Activated naive CD4-positive, alpha-beta T cell (primary cell): ENCODE measurements at regions not wholly inside any gene's neighbourhood (a gene's known extent, or its start where the extent isn't known, plus 50 kb on each side); places are given as distances from the start of the nearest gene placed in this dataset.

Experiments
- DNase-seq, 4 experiments: peaks; one replicate each; lab custom pipeline; 2025; lab: John Stamatoyannopoulos, UW

DNA sequence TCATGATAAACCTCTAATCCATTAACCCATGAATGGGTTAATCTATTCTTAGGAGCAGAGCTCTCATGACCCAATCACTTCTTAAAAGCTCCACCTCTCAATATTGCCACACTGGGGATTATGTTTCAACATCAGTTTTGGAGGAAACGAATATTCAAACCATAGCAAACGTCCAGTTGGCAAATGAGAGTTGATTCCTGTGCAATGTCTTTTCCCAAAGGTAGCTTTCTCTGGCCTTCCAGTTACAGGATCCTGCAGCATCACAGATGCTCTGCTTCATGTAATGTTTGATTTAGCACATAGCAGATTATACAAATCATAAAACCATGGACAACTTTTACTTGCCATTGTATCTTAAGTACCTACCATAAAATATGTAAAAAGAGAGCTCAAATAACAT is 481.0 kb downstream of the TNS1 start:
- no peak for DNase-seq

DNA sequence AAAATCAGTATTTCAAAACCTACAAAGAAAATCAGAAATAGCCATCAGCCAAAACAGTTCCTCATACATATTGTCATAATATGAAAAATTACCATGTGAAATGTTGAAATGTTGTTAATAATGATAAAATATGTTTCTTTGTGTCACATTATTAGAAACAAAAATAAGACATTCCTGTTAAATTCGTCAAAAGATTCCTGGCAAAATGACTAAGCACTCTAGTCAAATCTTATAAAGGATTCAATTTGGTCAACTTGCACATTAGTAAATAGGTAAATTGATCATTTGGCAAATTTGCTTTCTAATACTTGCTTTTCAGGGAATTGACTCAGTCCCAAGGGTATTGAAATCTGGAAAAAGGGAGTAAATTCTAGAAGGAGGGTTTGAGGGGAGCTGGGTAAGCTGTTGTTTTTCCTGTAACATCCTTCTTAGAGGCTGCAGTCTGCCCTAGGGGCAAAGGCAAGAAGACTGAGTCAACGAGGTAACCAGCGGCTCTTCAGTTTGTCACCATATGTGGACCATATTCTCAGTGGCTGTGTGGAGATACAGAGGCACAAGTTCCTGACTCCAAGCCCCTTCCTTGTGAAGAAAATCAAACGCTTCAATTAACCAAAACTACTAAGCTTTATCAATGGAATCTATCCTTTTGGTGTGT is 482.3 kb downstream of the TNS1 start:
- DNase-seq = no peak

DNA sequence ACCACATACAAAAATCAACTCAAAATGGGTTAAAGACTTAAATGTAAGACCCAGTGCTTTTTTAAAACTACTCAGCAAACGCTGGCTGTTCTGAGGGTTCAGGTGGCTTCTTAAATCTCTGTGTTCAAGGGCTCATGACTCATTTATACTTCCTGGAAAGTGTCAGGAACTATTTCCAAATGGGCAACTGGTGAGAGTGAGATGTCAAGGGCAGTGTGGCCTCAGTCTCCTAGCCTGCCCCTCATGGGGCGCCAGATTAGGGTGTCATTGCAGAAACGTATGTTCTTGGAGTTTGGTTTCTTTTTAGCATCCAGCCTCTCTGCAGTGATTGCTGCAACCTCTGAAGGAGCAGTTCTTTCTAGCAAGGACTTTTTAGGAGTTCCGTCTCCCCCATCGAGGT is 485.4 kb downstream of the TNS1 start:
- DNase-seq = no peak

DNA sequence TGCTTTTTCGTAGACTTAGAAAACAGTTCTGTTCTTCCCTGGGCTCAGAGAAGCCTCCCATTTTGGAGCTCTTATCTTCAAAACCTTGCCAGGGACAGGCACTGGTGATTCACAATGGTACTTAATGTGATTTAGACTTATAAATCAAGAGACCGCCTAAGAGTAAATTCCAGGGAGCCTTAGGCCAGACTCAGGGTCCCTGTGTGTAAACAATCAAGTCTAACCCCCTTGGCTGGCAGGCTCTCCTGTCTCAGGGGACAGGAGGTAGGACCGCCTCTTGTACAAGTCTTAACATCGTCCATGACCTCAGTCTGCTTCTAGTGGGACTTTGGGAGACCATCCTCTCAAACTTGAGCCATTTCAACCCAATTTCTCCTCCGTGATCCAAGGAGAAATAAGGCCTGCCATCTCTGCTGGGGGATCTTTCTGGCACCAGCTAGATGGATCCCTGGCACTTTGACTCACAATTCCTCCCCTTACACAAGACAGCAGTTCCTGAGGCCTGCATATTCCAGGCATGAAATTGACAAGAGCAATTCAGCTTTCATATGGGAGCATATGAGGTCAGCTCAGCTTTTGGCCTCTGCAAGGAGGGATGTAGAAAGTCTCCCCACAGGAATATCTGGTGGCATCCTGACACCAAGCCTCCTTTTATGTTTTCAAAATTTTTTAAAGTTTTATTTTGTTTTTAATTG is 487.0 kb downstream of the TNS1 start:
- DNase-seq = no peak

DNA sequence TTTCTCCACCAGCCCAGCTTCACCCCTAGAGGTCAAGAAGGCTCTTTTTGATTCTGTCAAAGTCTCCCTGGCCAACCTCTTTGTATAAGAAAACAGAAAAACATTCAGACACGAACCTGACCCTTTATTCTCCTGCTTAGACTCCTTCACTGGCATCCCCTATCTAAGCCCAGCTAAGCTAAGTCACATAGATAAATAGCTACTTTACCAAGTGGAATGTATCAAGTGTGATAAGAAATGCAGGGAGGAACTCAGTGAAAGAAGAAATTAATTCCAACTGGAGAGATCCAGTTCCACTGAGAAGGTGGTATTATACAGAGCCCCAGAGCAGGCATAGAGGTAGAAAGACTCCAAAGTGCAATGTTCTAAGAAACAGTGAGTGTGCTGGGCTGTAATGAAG is 489.5 kb downstream of the TNS1 start:
- no peak for DNase-seq

DNA sequence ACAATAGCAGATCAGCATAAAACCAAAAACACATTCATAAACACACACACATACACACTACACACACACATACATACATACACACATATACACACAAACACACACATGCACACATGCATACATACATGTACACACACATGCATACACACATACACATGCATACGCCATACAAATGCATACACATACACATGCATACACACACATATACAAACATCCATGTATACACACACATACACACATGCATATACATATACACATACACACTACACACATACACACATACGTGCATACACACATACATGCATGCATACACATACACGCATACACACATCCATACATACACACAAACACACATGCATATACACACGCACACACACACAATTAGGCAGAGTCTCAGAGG is 490.1 kb downstream of the TNS1 start:
- no peak for DNase-seq

DNA sequence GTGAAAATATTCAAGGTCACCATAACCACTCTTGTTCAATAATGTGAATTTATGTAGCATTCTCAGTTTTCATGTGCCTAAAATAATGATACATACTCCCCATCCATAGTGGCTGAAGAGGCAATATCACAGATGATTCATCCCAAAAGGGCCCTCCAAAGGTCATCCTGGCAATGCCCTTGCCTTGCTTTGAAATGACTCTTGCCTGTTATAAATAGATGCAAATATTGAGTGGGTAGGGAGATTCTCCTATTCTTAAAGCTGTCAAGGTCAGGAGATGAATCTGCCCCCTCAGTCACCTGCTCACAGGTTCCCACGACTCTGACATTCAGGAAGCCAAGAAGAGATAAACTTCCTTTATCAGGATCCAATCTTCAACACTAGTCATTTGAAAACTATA is 490.5 kb downstream of the TNS1 start:
- no peak for DNase-seq

DNA sequence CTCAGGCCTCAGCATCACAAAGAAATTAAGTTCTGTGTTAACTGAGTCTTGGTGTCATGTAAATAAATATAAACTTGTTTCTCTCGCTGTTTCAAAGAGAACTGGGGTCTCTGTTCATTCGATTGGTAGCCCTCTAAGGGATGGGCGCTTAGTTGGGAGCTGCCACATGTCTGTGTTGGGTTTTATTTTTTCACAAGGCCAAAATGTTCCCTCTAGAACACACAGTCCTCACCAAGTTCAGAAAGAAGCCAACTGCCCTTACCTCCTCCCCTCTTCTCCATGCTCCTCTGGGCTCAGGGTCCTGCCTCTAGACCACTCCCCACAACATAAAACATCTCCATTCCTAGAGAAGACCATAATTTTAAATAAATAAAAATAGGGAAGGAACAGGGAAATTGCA is 490.9 kb downstream of the TNS1 start:
- no peak for DNase-seq

DNA sequence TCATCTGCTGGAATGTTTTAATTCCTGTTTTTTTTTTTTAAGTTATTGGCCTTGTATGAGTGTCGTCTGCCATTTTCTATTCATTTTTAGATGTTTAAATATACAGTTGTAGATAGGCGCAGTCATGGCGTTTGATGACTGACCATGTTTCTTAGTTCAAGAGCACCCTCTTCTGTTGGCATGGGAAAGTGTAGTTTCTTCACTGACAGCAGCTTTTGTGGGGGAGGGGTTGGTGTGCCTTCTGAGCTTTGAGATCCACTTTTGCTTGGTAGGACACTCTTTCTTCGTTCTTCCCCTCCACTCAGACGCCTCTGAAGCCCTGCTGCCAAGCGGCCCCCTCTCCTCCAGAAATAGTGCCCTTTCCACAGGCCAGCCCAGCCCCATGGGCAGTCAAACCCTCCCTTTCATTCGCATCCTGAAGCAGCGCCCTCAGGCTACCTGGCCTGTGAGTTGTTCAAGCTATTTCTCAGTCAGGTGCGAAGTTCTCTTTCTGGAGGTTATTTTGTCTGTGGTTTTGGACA is 492.0 kb downstream of the TNS1 start:
- no peak for DNase-seq

DNA sequence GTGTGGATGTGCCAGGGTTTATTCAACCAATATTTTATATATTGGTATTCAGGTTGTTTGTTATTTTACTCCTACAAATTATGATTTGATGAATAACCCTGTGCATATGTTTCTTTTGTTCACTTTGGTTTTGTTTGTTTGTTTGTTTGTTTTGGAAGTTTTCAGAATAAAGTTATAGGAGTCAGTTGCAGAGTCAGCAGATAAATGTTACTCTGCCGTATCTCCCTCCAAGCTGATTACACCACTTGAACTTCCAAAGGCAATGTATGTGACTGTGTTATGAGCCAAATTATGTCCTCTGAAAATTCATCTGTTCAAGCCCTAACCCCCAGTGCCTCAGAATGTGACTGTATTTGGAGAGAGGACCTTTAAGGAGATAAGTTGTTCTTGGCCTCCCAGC is 497.5 kb downstream of the TNS1 start:
- DNase-seq = no peak

DNA sequence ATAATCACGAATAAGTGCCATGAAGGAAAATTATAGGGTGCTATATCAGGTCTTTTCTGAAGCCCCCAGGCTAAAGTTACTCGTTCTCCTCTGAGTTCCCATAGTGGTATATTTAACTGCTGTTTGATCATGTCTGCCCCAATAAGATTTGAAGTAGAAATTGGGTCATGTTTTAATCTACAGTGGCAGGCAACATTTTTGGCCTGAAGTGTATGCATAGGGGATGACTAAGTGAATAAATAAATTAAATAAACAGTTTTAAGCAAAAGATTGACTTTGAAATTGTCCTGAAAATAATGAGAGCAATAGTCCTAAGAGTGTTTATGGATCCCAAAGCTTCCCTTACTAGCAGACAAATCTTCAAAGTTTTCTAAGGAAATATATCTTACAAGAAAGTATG is 500.9 kb downstream of the TNS1 start:
- DNase-seq = no peak

DNA sequence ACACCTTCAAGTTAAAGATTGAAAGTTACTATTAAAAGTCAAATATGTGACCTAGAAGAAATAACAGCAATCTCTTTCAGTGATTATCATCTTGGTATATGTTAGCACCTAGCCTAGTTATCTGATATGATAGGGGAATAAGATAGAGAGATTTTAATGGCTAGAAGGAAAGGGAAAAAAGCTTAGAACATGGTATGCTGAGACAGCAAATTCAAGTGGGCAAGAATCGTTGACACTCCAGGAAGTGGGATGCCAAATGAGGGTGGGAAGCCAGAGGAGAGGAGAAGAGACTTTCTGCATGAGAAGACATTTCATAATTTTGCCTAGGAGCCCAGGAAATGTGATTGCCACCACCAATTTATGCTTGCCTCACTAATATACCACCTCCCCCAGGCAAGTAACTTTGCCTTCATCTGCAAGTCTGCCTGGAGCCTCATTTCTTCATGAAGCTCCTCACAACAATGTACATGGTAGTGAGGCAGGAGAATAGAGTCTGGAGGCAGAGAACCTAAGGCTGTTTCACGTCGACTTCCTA is 504.9 kb downstream of the TNS1 start:
- DNase-seq = no peak

DNA sequence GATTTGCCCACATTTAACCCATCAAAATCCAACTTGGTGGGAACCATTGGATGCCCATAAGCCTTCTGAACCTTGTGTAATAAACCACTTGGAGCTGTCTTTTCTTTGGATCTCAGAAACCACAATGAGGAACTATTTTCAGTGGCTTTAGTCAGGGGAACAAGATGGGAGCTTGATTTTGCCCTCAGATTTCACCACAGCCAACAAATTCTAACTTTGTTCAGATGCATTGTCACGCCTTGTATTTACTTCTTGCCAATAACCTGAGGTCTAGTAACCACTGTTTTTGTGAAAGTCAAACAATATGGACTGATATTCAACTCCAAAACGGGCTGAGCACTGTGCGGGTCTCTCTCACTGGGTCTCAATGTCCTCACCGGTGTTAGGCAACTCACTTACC is 508.2 kb downstream of the TNS1 start:
- DNase-seq = no peak

DNA sequence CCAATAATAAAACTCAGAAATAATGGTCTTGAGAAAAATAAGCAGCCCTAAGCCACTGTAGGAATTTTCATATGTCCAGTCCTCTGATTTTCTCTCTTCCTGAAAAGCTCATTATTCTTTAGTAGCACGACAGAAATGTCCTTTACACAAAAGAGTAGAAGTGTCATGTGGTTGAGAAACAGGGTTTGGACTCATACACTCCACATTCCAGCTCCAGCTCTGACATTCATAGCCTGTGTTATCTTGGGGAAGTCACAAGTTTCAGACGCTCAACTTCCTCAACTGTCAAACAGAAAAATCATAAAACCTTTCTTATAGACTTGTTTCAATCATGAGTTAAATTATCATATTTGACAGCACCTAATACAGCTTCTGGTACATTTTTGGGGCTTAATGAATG is 511.5 kb downstream of the TNS1 start:
- DNase-seq = no peak

DNA sequence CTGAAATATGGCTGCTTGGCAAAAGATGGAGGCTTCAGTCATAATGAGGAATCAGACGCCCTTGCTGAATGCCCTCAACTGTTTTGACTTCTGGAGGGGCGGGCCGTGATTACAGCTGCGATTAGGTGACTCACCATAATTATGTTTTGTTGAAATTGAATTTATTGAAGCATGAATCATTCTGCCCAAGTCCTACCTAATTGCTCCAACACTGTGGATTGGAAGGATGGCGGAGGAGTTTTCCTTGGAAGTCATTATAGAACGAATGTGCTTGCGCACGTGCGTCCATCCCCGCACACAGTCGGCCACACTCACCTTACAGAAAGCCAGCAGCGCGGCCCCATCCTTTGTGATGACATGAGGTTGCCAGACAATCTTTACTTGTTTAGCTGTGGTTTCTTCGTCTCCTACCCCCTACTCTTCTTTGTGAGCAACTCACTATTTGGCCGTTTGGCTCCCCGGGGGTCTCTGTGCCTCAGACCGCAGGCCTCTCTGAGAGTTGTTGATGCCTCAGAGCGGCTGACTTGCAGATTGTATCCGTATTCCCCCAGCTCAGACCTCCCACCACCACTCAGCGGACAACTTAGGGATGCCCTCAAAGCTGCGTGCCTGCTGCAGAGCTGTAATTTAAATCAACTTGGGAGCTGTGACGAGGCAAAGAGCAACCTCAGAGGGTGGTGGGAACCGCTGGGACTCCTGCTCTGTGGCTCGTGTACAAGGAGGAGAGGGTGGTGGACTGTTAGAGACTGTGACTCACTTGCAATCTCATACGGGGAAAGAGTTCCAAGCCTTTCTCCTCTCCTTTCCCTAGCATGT is 513.4 kb downstream of the TNS1 start:
- DNase-seq = no peak

DNA sequence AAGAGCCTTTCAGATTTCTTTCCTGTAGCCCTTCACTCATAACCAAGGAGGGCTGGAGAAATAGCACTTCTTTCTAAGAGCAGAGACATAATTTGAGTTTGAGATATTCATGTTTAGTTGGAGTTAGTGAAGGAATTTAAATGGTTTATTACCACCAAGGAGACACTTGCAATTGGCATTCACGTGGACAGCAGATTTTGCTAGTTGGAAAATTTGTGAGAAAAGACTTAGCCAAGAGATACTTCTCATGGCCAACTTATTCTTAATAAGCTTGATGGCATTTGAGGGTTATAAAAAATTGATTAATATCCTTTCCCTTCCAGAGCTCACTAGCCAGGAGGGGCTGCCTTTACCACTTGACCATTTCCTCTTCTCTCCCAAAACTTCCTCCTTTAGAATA is 518.7 kb downstream of the TNS1 start:
- DNase-seq = no peak

DNA sequence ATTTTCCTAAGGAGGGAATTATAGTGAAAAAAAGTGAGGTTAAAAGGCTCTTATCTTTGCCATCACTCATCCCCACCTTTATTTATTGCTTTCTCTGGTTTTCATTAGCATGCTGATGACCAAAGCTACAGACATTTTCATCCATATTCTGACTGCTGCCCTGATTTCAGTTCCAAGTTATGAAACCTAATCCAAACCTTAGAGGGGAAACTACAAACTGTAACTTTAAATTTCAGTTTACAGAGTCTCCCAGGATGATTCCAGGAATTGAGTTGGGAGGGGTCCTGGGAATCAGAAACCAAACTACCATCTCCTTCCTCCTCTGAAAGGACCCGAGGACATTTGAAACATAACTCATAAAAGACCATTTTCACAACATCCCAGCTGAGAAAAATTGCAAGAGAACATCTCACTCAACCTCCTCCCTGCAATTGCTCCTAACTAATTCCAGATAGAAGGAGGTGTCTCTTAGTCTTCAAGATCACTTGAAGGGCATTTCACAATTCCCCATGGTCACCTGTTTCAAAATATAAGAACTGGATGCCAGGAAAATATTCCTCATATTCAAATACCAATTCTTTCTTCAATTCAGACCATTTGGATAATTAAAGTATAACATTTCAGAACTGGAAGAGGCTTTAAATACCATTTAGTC is 520.6 kb downstream of the TNS1 start:
- no peak for DNase-seq

DNA sequence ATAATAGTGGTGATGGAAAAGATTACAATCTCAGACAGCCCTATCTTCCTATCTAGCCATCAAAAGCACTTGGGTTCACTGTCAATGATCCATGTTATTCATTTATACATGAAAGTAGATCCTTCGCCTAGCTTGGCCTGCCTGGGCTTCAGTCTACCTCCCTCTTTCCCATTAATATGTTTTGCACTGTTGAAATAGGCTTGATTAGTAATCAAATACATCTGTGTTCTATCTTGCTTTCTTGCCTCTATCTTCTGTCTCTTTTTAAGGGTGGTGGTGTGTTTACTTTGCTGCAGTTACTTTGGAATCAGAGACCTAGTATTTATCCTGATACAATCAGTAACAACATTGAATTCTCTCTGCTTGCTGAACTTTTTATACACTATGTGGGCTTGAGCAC is 521.2 kb downstream of the TNS1 start:
- DNase-seq = no peak

DNA sequence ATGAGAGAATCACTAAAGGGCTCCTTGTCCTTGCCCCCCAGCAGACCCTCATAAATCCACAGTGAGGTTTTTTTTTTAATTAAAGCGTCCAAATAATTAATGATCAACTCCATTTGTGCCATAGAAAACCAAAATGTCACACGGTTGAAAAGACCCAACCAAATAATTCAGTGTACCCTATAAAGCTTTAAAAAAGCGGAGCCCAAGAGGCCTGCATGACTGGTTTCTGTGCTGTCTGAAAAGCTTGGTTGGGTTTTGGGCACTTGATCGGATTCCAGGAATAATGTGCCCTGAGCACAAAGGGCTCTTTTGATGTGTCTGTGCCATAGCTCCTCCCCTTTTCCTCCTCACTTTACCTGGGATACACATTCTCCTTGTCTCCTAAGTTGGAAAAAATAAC is 523.2 kb downstream of the TNS1 start:
- DNase-seq = no peak

DNA sequence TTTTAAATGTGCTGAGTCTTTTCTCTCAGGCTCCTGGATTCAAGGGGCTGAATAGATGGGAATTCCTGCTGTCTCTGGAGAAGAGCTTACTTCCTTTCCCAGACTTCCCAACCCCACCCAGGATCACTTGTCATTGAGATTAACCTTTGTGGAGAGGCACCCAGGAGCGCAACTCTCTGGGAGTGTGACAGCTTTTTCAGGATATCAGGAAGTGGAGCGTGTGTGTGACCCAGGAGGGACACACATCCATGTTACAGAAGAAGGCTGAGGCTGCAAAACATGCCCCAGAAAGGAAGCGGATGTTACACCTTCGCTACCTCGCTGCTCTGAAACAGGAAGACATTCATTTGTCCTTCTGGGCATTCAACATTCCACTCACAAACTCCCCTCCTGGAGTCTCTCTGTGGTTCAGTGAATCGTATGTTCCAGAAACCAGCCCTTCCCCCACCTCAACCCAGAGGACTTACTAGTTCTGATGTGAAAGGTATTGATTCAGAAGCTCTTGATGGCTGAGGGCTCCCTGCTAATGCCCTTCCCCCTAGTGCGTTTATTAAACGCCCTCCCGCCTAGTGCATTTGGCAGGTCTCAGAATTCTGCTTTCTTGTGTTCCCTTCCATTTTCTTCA is 523.9 kb downstream of the TNS1 start:
- no peak for DNase-seq

DNA sequence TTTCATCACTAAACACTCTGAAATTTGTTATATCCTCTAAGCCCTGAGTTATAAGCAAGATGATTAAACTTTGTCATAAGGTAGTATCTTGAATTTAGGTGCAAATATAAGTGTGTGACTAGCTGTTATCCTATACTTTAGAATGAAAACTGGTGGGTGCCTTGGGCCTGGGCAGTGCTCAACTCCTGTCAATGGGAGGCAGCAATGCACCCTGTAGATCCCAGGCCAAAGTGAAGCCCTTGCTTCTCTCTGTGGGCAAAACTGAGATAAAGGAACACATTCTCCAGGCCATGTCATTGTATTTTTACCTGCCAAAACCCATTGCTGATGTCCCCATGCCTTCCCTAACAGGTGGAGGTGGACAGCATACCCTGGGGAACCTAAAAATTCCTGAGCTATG is 525.2 kb downstream of the TNS1 start:
- no peak for DNase-seq

DNA sequence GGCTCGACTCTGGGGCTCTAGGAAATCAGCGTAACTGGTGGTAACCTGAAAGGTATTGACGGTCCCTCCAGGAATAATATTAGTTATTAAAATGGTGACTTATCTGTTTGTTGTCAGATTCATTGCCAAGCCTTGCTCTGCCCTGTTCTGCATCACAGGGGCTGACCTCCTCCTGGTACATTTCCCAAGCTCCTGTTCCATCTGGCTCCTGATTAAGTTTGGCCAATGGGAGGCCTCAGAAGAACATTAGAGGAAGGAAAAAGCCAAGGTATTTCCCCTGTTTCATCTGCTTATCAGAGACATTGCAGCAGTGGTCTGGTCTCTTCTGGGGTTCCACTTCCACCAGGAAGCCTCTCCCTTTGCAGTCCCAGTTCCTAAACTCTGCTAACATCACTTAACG is 527.0 kb downstream of the TNS1 start:
- DNase-seq = no peak
